Uterus (tissue), 2 donors: ENCODE measurements at regions not wholly inside any gene's neighbourhood (a gene's known extent, or its start where the extent isn't known, plus 50 kb on each side); places are given as distances from the start of the nearest gene placed in this dataset.

ENCODE experiments used
- POLR2A ChIP-seq, 2 donors: fragments of 450-650 bp; IDR thresholded peaks; one replicate each; pipeline ENCODE4 v1.6.1; 2016; ENCODE audit warnings: antibody characterized with exemption in 2 of 2, mild to moderate bottlenecking in 1 of 2, moderate library complexity in 1 of 2
- TF ChIP-seq, protein P1 (sequence below), 4 experiments: fragments of 200-600 bp in 2 of 4; fragments of 450-650 bp in 2 of 4; sonication (generic) in 2 of 4; IDR thresholded peaks; one replicate each; pipeline ENCODE4 v1.5.1; 2016 to 2019; ENCODE audit warnings: antibody characterized with exemption in 4 of 4, mild to moderate bottlenecking in 2 of 4, moderate library complexity in 1 of 4

DNA sequence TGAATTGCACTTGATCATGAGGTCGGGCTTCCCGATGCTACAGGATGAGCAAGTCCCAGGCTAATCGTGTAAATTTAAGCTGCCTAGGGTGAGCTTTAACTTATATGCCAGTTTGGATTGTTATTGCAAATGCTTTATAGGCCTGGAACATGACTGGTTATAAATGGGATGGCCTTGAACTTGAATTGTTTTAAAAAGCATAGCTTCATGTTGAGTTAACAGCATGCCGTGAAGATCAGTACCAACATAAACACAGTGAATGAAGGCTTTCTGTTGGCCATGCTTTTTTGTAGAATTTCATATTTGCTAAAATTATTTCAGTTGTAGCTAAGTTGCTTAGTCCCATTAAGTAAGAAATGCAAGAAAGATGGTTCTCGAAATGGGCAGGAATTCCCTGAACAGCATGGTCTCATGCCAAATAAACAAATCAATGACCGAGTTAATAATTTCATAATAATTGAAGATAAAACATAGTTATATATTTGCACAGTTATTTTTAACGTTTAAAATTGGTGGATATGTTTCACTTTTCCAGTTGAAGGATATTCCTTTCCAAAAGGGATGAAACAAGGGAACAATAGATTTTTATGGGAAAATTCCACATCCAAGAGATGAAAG lies 76.6 kb upstream of the ARID1B start:
- TF ChIP-seq, protein P1, sequence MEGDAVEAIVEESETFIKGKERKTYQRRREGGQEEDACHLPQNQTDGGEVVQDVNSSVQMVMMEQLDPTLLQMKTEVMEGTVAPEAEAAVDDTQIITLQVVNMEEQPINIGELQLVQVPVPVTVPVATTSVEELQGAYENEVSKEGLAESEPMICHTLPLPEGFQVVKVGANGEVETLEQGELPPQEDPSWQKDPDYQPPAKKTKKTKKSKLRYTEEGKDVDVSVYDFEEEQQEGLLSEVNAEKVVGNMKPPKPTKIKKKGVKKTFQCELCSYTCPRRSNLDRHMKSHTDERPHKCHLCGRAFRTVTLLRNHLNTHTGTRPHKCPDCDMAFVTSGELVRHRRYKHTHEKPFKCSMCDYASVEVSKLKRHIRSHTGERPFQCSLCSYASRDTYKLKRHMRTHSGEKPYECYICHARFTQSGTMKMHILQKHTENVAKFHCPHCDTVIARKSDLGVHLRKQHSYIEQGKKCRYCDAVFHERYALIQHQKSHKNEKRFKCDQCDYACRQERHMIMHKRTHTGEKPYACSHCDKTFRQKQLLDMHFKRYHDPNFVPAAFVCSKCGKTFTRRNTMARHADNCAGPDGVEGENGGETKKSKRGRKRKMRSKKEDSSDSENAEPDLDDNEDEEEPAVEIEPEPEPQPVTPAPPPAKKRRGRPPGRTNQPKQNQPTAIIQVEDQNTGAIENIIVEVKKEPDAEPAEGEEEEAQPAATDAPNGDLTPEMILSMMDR (IDR thresholded peaks at IDR 0.05): no peak
- TF ChIP-seq POLR2A (IDR thresholded peaks at IDR 0.05): no peak
